Daoy (cell line): ENCODE measurements at regions not wholly inside any gene's neighbourhood (a gene's known extent, or its start where the extent isn't known, plus 50 kb on each side); places are given as distances from the start of the nearest gene placed in this dataset.
A peak's percentile ranks its signal among the peaks of the same experiment; 100 is the strongest.
"Not testable (repeated sequence)": the region's sequence is repeated elsewhere in the genome, so short reads cannot be mapped to it uniquely, and the experiment has no call there.

Experiments used
- DNase-seq: peaks from one replicate; pipeline ENCODE4 v3.0.0-alpha.2; 2015; ENCODE audit warnings: low read depth

DNA sequence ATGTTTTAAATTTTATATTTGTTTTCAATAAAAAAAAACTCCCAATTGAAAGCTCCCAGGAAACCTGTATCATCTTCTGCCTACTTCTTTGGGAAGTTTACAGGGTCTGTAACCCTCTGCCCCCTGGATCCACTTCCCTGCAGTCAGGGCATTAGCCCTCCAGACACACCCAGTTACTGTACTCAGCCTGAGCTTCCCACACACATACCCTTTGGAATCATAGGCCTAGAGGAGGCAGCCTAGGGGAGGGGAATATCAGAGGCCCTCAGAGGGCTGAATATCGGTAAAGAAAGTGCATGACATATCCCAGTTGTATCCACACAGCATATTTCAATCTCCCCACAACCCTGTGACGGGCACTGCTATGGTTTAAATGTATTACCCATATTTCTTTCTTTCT, 56.2 kb upstream of the TFPI start:
- DNase-seq: not testable (repeated sequence)

DNA sequence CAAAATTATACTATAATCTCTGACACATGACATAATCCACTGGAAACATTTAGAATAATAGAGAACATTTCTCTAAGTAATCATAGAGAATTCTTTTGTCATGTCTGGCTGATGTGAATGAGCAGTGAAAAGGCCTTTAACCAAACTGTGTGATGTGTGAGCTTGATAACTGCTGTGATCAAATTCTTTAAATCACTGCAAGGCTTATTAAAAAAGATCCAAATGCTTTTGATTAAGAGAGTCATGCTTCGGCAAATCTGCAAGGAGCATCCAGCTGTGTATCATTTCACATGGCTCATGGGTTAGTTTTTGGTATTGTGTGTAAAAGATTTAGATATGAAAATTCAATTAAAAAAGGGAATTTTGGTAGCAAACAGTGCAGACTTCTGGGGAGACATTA, 58.6 kb upstream of the TFPI start:
- DNase-seq: no peak

DNA sequence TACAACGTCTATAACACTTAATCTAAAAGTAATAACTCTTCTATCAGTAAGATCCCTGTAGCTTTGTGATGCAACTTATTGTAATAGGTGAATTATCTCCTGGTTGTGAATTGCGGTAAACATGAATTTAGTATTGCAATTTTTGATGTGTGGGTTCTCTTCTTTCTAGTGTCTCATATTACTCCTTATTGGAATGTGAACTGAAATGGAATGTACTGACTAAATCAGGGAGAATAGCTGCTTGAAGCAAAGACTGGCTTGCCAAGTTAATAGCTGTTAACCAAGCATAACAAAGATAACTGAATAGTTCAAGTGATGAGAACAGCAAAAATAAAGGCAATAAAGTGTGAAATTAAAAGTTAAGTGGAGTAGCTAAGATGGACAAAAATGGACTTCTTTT, 60.5 kb upstream of the TFPI start:
- DNase-seq: no peak

DNA sequence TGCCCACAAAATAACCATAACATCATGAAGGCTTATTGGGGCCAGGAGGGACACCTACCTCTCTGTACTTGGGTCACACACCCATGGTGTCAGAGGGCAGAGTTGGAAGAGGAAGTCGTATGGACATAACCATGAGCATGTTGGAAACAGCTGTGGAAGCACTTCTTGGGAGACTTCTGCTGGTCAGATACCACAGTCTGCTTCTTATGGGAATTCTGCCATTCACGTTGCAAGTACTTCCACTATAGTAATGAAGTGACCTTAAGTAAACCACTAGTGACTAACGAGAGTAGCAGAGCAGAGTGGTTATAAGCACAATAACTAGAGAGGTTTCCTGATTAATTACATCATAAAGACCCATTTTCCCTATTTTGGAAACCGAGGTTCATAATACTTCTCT, 61.1 kb upstream of the TFPI start:
- DNase-seq: no peak

DNA sequence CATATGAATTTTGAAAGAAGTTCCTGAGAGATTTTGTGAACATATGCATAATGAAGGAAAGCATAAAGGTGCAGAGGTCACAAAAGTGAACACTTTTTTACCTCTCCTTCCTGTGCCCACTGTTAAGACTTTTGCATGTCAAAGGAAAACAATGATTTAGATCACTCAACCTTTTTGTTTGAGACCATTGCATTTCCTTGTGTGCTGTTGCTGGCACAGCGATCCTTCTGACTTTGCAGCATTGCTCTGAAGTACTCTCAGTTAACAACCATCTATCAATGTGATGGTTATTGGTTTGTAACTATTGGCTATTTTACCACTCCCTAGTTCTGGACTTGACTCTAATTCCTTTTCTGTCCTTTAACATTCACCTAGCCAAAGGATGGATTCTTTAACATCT, 61.7 kb upstream of the TFPI start:
- DNase-seq: no peak

DNA sequence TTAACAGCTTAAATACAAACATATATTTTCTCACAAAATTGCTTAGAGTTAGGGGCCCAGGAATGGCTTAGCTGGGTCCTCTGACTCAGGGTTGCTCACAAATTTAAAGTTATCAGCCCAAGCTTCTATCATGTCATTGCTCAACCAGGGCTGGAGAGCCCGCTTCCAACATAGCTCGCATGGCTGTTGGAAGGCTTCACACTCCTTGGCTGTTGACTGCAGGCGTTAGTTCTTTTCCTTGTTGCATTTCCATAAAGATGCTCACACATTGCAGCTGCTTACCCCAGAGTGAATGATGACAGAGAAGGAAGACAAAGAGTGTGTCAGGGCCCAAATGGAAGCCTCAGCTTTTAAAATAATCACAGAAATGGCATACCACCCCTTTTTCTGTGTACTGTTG, 62.9 kb upstream of the TFPI start:
- DNase-seq: no peak

DNA sequence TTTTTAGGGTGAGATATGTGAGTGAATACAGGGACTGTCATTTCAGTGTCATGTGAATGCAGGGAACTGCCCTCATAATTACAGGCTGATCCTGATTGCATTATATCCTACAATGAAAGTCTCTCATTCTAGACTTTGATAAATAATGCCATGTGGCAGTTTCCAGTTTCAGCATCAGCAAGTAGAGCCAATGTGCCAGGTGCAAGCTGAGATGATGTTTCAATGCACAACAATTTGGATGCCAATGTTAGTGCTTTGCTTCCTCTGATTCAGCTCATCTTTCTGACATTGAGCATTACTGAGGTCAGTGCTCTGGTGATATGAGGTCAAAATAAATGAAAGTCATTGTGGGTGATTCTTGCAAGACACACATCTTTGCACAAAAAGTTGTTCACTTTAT, 63.7 kb upstream of the TFPI start:
- DNase-seq: no peak

DNA sequence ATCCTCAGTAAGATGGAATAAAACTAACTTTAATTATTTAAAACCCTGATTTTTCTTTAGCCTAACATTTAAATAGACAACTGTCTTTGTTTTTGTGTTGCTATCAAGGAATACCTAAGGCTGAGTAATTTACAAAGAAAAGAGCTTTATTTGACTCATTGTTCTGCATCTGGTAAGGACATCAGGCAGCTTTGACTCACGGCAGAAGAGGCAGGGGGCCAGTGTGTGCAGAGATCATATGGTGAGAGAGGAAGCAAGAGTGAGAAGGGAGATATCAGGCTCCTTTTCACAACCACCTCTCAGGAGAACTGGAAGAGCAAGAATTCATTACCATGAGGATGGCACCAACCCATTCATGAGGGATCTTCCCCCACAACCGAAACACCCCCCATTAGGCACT, 64.6 kb upstream of the TFPI start:
- peak; percentile 44 for DNase-seq

DNA sequence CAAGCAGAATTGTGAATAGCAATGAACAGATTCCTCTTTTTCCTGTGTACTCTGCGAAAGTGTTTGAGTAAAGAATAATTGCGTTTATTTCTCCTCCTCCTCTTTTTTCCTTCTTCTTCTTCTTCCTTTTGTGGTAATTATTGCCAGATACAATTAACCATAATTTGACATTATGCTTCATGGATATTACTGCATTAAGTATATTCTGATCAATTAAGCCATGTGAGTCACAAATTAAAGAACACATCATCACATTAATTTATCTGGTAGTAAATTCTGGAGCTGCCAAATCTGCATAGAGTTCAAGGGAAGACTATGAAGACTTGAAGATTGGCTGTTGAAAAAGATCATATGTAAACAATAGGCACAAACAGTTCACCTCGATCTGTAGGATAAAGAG, 72.9 kb upstream of the TFPI start:
- no peak for DNase-seq

DNA sequence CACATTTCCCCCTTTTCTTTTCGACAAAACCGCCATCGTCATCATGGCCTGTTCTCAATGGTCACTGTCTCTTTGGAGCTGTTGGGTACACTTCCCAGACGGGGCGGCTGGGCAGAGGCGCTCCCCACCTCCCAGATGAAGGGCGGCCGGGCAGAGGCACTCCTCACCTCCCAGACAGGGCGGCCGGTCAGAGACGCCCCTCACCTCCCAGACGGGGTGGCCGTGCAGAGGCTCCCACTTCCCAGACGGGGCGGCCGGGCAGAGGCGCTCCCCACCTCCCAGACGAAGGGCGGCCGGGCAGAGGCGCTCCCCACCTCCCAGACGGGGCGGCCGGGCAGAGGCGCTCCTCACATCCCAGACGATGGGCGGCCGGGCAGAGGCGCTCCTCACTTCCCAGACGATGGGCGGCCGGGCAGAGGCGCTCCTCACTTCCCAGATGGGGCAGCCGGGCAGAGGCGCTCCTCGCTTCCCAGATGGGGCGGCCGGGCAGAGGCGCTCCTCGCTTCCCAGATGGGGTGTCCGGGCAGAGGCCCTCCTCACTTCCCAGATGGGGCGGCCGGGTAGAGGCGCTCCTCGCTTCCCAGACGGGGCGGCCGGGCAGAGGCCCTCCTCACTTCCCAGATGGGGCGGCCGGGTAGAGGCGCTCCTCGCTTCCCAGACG, 82.6 kb upstream of the TFPI start:
- not testable (repeated sequence) for DNase-seq

DNA sequence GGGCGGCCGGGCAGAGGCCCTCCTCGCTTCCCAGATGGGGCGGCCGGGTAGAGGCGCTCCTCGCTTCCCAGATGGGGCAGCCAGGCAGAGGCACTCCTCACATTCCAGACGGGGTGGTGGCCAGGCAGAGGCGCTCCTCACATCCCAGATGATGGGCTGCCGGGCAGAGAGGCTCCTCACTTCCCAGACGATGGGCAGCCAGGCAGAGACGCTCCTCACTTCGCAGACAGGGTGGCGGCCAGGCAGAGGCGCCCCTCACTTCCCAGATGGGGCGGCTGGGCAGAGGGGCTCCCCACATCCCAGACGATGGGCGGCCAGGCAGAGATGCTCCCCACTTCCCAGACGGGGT, 83.1 kb upstream of the TFPI start:
- not testable (repeated sequence) for DNase-seq

DNA sequence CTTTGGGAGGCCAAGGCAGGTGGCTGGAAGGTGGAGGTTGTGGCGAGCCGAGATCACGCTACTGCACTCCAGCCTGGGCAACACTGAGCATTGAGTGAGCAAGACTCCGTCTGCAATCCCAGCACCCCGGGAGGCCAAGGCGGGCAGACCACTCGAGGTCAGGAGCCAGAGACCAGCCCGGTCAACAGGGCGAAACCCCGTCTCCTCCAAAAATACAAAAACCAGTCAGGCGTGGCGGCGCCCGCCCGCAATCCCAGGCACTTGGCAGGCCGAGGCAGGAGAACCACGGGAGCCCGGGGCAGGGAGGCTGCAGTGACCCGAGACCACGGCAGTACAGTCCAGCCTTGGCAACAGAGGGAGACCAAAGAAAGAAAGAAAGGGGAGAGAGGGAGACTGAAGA, 83.5 kb upstream of the TFPI start:
- DNase-seq: not testable (repeated sequence)

DNA sequence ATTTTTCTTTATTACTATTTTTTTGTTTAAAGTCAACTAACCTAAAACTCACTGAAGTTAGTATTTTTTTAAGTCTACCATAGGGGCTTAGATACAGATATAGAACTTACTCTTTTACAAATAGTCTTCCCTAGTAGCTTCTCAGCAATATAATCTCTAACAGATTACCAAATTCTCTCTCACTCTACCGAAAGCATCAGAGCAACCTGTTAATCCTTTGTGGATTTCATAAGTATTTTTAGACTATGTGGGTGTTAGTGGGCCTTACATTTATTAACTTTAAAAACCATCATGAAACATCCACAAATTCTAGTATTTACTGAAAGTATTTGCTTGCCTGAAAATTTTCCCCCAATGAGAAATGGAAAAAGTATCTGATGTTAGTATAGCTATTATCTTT, 84.6 kb upstream of the TFPI start:
- DNase-seq: no peak

DNA sequence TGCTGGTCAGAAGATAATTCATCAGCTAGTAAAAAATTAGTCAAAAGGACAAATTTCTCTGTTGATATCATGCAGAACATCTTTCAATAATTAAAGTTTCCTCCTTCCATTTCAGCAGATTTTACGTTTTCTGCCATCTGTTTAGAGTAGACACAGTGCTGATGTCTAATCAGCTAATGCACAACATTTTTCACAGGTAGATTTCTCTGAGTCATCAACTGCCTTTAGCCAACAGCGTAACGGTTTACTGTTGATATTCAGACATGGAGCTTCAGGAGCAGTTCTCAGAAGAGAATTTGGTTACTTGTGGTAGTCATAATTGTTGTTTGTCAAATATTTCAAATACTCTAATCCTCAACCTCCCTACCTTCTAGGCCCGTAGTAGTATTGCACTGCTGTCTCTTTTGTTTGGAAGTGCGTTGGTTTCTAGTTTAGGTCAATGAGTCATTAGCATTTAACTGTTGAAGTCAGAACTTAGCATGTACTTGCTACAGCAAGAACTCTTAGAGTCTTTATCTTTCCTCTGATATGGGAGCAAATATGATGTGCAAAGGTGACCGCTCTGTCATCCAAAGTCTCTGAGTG, 86.8 kb upstream of the TFPI start:
- no peak for DNase-seq

DNA sequence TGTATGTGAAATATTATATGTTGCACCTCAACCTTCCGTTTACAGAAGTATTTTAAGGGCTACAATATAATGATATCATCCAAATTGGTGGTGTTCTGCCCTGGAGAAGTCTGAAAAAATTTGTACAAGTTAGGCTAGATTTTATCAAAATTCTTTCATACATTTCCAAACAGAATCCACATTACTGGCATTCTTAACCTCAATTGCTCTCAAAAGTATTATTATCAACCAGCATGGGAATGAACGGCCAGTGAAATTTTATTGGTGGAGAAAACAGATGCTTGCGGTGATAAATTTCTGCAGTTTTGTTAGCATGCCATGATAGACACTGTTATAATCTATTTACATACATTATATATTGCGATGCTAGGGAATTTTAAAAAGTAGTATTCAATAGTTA, 88.3 kb upstream of the TFPI start:
- DNase-seq: no peak

DNA sequence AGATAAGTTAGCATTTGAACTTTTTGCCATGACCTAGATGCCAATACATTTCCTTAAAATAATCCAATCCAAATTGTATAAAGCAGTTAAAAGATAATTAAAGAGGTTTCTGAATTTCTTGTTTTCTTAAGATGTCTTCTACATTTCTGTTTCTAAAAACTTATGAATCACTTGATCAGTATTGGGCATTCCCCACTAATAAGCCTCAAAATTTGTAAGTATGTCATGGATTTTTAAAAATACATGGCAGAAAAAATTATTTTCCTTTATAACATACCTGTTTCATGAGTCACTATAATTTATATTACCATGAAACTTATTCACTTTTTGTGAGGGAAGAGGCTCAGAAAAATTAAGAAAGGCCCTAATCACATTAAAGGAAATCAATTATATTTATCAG, 90.3 kb upstream of the TFPI start:
- no peak for DNase-seq

DNA sequence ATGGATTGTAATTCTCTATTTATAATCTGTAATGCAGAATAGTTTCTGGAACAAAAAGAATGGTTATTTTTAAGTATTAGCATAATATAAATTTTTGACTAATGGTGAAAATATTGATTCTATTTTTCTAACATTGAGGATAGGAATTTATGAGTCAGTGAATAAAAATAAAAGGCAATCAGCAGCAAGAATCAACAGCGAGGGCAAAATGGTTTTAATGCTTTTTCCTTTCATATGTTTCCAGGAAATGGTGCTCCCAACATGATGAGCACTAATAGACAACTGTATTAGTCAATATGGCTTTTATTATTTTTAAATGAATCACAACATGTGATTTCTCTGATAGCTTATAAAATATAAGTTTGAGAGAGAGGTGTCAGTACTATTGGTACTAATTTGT, 90.7 kb upstream of the TFPI start:
- no peak for DNase-seq

DNA sequence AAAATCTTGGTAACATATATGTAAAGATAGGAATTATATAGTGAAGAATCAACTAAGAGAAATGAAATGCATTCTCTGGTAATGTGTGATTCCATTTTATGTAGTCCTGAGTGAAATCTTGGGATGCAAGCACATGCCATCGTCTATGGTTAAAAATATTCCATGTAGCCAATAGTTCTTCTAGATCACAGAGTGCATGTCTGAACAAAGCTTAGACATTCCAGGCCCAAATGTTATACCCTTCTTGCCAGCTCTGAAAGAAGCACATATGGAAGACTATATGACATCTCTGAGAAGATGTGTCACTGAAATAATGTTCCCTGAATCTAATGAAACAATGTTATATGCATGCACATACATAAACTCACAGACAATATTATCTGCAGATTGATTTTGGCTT, 92.3 kb upstream of the TFPI start:
- DNase-seq: no peak

DNA sequence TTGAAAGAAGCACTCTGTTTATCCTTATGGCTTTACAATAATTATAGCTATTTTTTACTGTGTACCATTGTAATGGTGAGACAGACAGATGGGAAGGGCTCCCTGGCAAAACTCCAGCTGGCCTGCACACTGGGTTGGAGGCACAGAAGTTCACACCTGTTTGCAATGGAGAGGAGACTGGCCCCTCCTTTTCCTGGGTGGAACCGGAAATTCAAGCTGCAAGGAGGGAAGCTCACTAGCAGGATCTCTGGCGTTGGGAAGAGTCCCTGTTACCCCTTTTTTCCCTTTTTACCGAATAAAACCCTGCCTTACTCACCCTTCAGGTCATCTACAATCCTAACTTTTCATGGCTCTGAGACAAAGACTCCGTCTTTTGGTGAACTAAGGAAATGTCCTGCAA, 100.3 kb upstream of the TFPI start:
- peak; percentile 2 for DNase-seq

DNA sequence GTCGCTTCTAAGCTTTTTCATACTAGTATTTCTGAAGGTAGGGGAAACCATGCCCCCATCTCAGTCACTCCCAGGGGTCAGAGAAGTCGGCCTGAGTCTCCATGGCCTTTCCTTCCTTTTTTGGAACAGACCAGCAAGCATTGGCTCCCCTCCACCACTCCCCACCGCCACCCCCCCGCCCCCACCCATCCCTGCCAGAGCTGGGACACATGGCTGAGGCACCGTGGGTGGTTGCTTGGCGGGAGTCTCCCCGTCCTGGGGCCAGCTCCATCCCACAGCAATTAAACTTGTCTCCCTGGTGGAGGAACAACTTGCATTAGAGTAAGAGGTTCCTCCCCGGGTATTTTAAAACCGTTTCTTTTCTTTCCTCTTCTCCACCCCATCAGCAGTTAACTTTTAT, 100.8 kb upstream of the TFPI start:
- no peak for DNase-seq

DNA sequence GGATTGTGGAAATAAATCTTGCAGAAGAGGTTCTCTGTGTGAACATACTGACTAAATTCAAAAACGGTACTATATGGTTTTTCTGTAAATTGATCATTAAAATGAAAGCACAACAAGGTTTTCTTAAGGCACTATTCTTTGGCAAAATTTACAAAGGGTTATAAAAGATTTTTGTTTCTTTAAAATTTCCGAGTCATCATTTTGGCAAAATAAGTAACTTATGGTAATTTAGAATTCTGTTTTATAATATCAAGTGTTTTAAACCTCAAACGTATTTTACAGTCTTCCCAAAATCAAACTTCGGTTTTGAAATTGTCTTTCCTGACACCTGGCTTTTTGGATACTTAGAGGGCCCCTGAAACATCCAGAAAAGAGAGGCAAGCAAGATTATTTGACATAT, 101.9 kb upstream of the TFPI start:
- DNase-seq: no peak

DNA sequence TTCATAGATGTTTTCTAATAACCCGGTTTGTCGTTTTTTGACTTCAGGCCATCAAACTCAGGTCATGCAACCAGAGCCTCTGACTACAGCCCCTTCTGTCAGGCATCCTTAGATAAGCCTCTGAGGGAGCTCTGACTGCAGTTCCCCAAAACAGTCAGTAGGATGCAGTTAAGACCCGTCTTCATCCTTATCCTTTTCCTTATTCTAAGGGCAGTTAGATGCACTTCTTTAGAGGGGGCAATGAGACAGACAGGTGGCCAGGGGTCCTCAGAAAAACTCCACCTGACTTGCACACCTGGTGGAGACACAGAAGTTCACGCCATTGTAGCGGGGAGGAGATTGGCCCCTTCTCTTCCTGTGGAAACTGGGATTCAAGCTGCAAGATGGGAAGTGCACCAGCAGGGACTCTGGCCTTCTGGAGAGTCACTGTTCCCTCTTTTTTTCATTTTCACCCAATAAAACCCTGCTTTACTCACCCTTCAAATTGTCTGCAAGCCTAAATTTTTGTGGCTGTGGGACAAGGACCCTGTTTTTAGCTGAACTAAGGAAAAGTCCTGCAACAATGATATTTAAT, 104.8 kb upstream of the TFPI start:
- peak; percentile 7 for DNase-seq

DNA sequence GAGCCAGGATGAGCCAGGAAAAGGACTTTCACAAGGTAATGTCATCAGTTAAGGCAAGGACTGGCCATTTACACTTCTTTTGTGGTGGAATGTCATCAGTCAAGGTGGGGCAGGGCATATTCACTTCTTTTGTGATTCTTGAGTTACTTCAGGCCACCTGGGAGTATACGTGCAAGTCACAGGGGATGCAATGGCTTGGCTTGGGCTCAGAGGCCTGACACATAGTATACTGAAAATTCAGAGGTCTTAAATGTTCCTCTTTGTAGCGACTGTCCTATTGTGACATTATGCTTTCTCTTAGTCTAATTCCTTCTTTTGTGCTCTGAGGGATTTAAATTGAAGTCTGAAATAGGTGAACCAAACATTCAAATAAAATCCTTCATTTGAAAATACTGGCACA, 121.8 kb upstream of the TFPI start:
- not testable (repeated sequence) for DNase-seq

DNA sequence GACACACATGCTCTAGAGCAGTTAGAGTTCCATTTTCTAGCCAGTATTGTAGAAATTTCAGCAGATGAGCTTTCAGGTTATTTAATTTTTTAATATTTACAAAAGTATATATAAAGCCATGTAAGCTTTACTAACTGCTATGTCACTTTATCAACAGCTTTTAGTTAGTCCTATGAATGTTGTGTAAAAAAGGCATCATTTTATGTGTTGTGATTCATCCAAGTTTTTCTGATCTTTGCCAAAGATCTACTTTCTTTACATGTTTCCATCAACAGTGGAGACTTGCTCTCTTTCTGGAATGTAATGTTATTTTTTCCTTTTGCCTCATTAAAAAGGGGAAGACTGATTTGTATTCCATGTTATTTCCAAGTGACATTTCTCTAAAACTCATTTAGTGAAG, 125.2 kb upstream of the TFPI start:
- no peak for DNase-seq
